MCF 10A (cell line): ENCODE measurements at regions not wholly inside any gene's neighbourhood (a gene's known extent, or its start where the extent isn't known, plus 50 kb on each side); places are given as distances from the start of the nearest gene placed in this dataset.

Source experiments
- BruUV-seq: library from RNA; stranded (reverse); fragments of 400-500 nt; replicated peaks from 2 replicates; lab custom pipeline; 2021; lab: Mats Ljungman, UMichigan
- CTCF ChIA-PET: fragments of 300-600 bp; sonication (Branson Sonifier 250); formaldehyde crosslinking; extraction: SDS; loops from one replicate; lab custom pipeline; 2021; ENCODE audit warnings: antibody characterized with exemption, inconsistent platforms; lab: Yijun Ruan, JAX
- POLR2A ChIA-PET: fragments of 300-600, 350-650 bp; sonication (Branson Sonifier 250); formaldehyde crosslinking; extraction: SDS; loops from one replicate; lab custom pipeline; 2020; ENCODE audit warnings: antibody characterized with exemption, inconsistent platforms; lab: Yijun Ruan, JAX
- DNase-seq: peaks from one replicate; pipeline ENCODE4 v3.0.0-alpha.2; 2018; ENCODE audit not compliant: unreplicated experiment
- H3K27ac Mint-ChIP-seq: one replicate; pipeline ENCODE4 v1.8.0; 2022; ENCODE audit warnings: mild to moderate bottlenecking, low read depth, mixed read lengths; ENCODE audit not compliant: unreplicated experiment
- H3K27me3 Mint-ChIP-seq: one replicate; pipeline ENCODE4 v1.8.0; 2022; ENCODE audit warnings: mixed read lengths; ENCODE audit not compliant: insufficient read depth, unreplicated experiment
- H3K36me3 Mint-ChIP-seq: one replicate; pipeline ENCODE4 v1.8.0; 2022; ENCODE audit warnings: mild to moderate bottlenecking, moderate library complexity, mixed read lengths; ENCODE audit not compliant: insufficient read depth, unreplicated experiment
- H3K4me1 Mint-ChIP-seq: one replicate; pipeline ENCODE4 v1.8.0; 2022; ENCODE audit warnings: mixed read lengths; ENCODE audit not compliant: insufficient read depth, unreplicated experiment
- H3K4me3 Mint-ChIP-seq: one replicate; pipeline ENCODE4 v1.8.0; 2022; ENCODE audit warnings: mild to moderate bottlenecking, moderate library complexity, mixed read lengths; ENCODE audit not compliant: unreplicated experiment
- H3K9me3 Mint-ChIP-seq: one replicate; pipeline ENCODE4 v1.8.0; 2022; ENCODE audit warnings: mixed read lengths; ENCODE audit not compliant: unreplicated experiment
- CTCF ChIP-seq: fragments of 200-600 bp; IDR thresholded peaks from one replicate; pipeline ENCODE4 v1.8.0; 2022; ENCODE audit warnings: antibody characterized with exemption, mild to moderate bottlenecking; ENCODE audit not compliant: unreplicated experiment
- intact Hi-C: fragments of 100-400 bp; cut with micrococcal nuclease; formaldehyde crosslinking; loops from 2 replicates; pipeline ENCODE4 v1.14.1; 2022

DNA sequence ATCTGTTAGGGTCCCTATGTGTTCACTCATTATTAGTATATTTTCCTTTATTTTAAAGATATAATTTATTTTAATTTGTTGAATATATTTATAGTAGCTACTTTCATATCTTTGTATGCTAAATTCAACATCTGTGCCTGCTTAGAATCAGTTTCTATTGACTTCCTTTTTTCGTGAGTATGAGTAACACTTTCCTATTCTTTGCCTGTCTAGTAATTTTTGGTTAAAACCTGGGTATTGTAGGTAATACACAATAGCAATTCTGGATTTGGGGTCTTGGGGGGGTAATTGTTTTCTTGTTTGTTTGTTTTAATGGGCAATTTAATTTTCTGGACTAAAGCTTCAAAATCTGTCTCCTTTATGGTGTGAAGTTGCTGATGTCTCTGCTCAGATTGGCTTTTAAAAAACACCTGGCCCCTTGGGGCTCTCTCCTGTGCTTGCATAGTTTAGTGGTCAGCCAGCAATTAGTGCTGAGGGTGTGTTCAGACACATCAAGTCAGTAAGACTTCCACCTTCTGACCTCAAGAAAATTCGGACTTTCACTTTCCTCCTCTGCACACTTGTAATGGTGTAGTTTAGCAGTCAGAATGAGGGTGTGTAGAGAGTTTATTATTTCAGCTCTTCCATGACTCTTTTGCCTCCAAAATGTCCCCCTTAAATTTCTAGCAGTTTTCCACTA lies 124.4 kb upstream of the MAP1B start:
- no peak for DNase-seq
- H3K36me3 Mint-ChIP-seq: peaks cover 6% of the 10 kb centered on the region
- peaks cover 10% of the 10 kb centered on the region for H3K9me3 Mint-ChIP-seq
- intact Hi-C loops: no loop called here
- ChIA-PET CTCF (interaction anchor here (1.3 kb wide), 1 partner anchor 51 kb away, joined by 4 read pairs; no protein-coding TSS in a partner anchor), POLR2A (interaction anchor here (0.7 kb wide), 1 partner anchor 56 kb away, joined by 3 read pairs; no protein-coding TSS in a partner anchor)
- H3K4me1 Mint-ChIP-seq: no peaks in the 10 kb centered on the region
- no peak for TF ChIP-seq CTCF
- no peak overlapping the region for H3K27ac Mint-ChIP-seq
- no TSS peak for BruUV-seq
- no peaks in the 10 kb centered on the region for H3K27me3 Mint-ChIP-seq
- no peak overlapping the region for H3K4me3 Mint-ChIP-seq

DNA sequence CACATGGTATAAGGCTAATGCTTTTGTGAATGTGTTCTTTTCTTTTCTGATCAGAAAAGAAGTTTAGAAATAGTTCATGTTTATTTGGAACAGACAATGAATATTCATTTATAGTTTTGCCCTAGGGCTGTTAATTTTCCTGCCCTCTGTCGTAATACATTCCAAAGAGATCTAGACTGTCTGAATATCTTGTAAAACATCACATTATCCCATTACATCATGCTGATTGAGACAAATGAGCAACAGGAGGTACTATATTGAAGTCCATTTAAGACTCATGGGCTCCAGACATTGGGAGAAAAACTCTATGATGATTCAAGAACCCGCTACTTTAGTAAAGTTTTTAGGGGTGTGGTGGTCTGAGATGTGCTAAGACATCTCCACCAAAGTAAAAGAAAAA lies 121.2 kb upstream of the MAP1B start:
- no TSS peak for BruUV-seq
- ChIA-PET POLR2A (no interaction called here), CTCF (no interaction called here)
- DNase-seq: no peak
- TF ChIP-seq CTCF: no peak
- intact Hi-C loops: no loop called here
- no peak overlapping the region for H3K27ac Mint-ChIP-seq
- H3K9me3 Mint-ChIP-seq: peaks cover 10% of the 10 kb centered on the region
- peaks cover 6% of the 10 kb centered on the region for H3K27me3 Mint-ChIP-seq
- H3K4me3 Mint-ChIP-seq: no peak overlapping the region
- H3K36me3 Mint-ChIP-seq: peaks cover 6% of the 10 kb centered on the region
- H3K4me1 Mint-ChIP-seq: no peaks in the 10 kb centered on the region

DNA sequence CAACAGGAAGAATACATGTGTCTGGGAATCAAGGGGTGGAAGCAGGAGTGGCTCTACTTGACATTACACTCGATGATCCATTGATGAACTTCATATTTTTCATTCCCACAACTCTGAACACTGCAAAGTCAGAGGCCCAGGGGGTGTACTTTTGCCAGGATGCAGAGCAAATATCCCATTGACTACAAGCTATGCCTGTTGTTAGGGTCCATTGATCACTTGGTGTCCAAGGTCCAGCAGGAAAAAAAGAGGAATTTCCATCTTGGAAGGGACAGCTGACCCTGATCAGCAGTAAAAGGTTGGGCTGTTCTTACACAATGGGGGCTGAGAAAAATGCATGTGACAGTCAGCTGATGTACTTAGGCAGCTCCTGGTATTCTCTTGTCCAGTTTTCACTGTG lies 118.5 kb upstream of the MAP1B start:
- H3K9me3 Mint-ChIP-seq: no peaks in the 10 kb centered on the region
- H3K4me1 Mint-ChIP-seq: no peaks in the 10 kb centered on the region
- POLR2A ChIA-PET: no interaction called here
- H3K4me3 Mint-ChIP-seq: no peak overlapping the region
- no peak for DNase-seq
- TF ChIP-seq CTCF: no peak
- no peak overlapping the region for H3K27ac Mint-ChIP-seq
- H3K36me3 Mint-ChIP-seq: no peaks in the 10 kb centered on the region
- H3K27me3 Mint-ChIP-seq: peaks cover 33% of the 10 kb centered on the region
- BruUV-seq: no TSS peak
- CTCF ChIA-PET: no interaction called here
- intact Hi-C loops: no loop called here

DNA sequence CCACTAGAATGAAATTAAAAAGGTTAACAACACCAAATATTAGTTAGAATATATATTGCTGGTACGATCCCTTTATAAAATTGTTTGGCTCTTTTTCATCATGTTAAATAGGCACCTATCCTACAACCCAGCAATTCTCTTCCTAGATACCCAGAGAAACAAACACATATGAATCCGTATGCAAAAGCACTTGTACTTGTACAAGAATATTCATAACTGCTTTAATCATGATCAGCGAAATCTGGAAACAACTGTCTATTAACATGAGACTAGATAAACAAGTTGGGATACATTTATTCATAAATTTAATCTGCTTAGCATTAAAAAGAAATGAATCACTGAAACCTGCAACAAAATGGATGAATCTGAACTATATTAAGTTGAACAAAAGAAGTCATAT lies 113.7 kb upstream of the MAP1B start:
- POLR2A ChIA-PET: interaction anchor here (0.7 kb wide), 1 partner anchor 116 kb away, joined by 3 read pairs; no protein-coding TSS in a partner anchor
- no peak for DNase-seq
- peaks cover 36% of the 10 kb centered on the region for H3K27me3 Mint-ChIP-seq
- H3K27ac Mint-ChIP-seq: no peak overlapping the region
- no peak overlapping the region for H3K4me3 Mint-ChIP-seq
- no peaks in the 10 kb centered on the region for H3K4me1 Mint-ChIP-seq
- CTCF ChIA-PET: no interaction called here
- no peaks in the 10 kb centered on the region for H3K36me3 Mint-ChIP-seq
- no peaks in the 10 kb centered on the region for H3K9me3 Mint-ChIP-seq
- intact Hi-C loops: no loop called here
- no TSS peak for BruUV-seq
- TF ChIP-seq CTCF: no peak
